CD4-positive, alpha-beta T cell (primary cell): ENCODE measurements at regions not wholly inside any gene's neighbourhood (a gene's known extent, or its start where the extent isn't known, plus 50 kb on each side); places are given as distances from the start of the nearest gene placed in this dataset.

ENCODE experiments used
- ATAC-seq: fragments of 200-7000 bp; cut with Tn5 transposase; one replicate; pipeline ENCODE4 v1.10.0; 2022; ENCODE audit warnings: mild to moderate bottlenecking; ENCODE audit not compliant: poor library complexity
- CTCF ChIA-PET: fragments of 350-600 bp; sonication (Branson Sonifier 250); formaldehyde crosslinking; loops from one replicate; lab custom pipeline; 2021; ENCODE audit warnings: antibody characterized with exemption, inconsistent platforms; lab: Charles Lee
- POLR2A ChIA-PET: fragments of 350-600 bp; sonication (Branson Sonifier 250); formaldehyde crosslinking; loops from one replicate; lab custom pipeline; 2021; ENCODE audit warnings: antibody characterized with exemption, inconsistent platforms; lab: Charles Lee
- DNase-seq, 14 experiments: peaks; one replicate each; pipeline ENCODE4 v3.0.0-alpha.2; 2013 to 2020; ENCODE audit warnings: mixed read lengths in 2 of 14
- H3K27ac ChIP-seq, 2 donors: one replicate each; pipeline versions ENCODE4 v1.5.1 to v1.7.0; 2013; ENCODE audit warnings: low read length in 2 of 2, low read depth in 1 of 2, mild to moderate bottlenecking in 1 of 2
- H3K27me3 ChIP-seq, 2 experiments: 1 replicate in 1 of 2; 2 replicates in 1 of 2; pipeline versions ENCODE4 v1.6.1 to v1.7.0; 2013; ENCODE audit warnings: low read length in 2 of 2, control low read depth in 1 of 2, mild to moderate bottlenecking in 1 of 2, moderate library complexity in 1 of 2; ENCODE audit not compliant: insufficient read depth in 2 of 2, control insufficient read depth in 1 of 2
- H3K36me3 ChIP-seq: one replicate; pipeline ENCODE4 v1.6.1; 2013; ENCODE audit warnings: low read length, control low read depth; ENCODE audit not compliant: insufficient read depth
- H3K4me1 ChIP-seq: one replicate; pipeline ENCODE4 v1.6.1; 2013; ENCODE audit warnings: low read length, control low read depth; ENCODE audit not compliant: insufficient read depth
- H3K4me3 ChIP-seq: one replicate; pipeline ENCODE4 v1.5.1; 2013; ENCODE audit warnings: mild to moderate bottlenecking, low read length, moderate library complexity
- H3K9me3 ChIP-seq, 2 experiments: 1 replicate in 1 of 2; 2 replicates in 1 of 2; pipeline versions ENCODE4 v1.6.1 to v1.7.0; 2013; ENCODE audit warnings: low read length in 2 of 2, mild to moderate bottlenecking in 2 of 2, control low read depth in 1 of 2, moderate library complexity in 1 of 2; ENCODE audit not compliant: control insufficient read depth in 1 of 2, insufficient read depth in 1 of 2
- H3K27ac Mint-ChIP-seq: one replicate; pipeline ENCODE4 v1.8.0; 2020; ENCODE audit warnings: mixed read lengths
- H3K27me3 Mint-ChIP-seq: one replicate; pipeline ENCODE4 v1.8.0; 2021; ENCODE audit warnings: mixed read lengths
- H3K36me3 Mint-ChIP-seq: one replicate; pipeline ENCODE4 v1.8.0; 2021; ENCODE audit warnings: low read depth, mixed read lengths
- H3K4me1 Mint-ChIP-seq: one replicate; pipeline ENCODE4 v1.8.0; 2021; ENCODE audit warnings: low read depth, mixed read lengths
- H3K4me3 Mint-ChIP-seq: one replicate; pipeline ENCODE4 v1.8.0; 2020; ENCODE audit warnings: mild to moderate bottlenecking, mixed read lengths
- H3K9me3 Mint-ChIP-seq: one replicate; pipeline ENCODE4 v1.8.0; 2020; ENCODE audit warnings: mixed read lengths
- CTCF ChIP-seq: fragments of 200-600 bp; IDR thresholded peaks from one replicate; pipeline ENCODE4 v1.8.0; 2022; ENCODE audit warnings: antibody characterized with exemption, mild to moderate bottlenecking
- intact Hi-C, 2 experiments: fragments of 100-400 bp; cut with DNase I in 1 of 2; cut with micrococcal nuclease in 1 of 2; formaldehyde crosslinking; loops; one replicate each; pipeline versions ENCODE4 v1.15.1 to v1.9.0; 2023 to 2025; cut with DNase I, micrococcal nuclease

- no peak overlapping the region for H3K27ac ChIP-seq
- Mint-ChIP-seq H3K4me1 (no peaks in the 10 kb centered on the region), H3K9me3 (peaks cover 6% of the 10 kb centered on the region), H3K27ac (no peak overlapping the region), H3K36me3 (no peaks in the 10 kb centered on the region), H3K27me3 (no peaks in the 10 kb centered on the region), H3K4me3 (no peak overlapping the region)
- intact Hi-C loops: no loop called here
- H3K27me3 ChIP-seq: no peaks in the 10 kb centered on the region
- H3K36me3 ChIP-seq: no peaks in the 10 kb centered on the region
- ChIA-PET CTCF (no interaction called here), POLR2A (no interaction called here)
- no peak for ATAC-seq
- H3K9me3 ChIP-seq: peaks cover 0 to 4% of the 10 kb centered on the region in 2 experiments
- TF ChIP-seq CTCF: no peak
- no peak for DNase-seq
- H3K4me3 ChIP-seq: no peak overlapping the region
- H3K4me1 ChIP-seq: no peaks in the 10 kb centered on the region
These were observed 2099.8 kb downstream of the MRPL39 start for GRCh38 chr21:23507501-23507900.

- ChIA-PET CTCF (no interaction called here), POLR2A (no interaction called here)
- no peak overlapping the region for H3K27ac ChIP-seq
- DNase-seq (no peak), ATAC-seq (no peak)
- intact Hi-C loops: no loop called here
- no peaks in the 10 kb centered on the region for H3K4me1 ChIP-seq
- peaks cover 0 to 5% of the 10 kb centered on the region in 2 experiments for H3K9me3 ChIP-seq
- H3K36me3 ChIP-seq: no peaks in the 10 kb centered on the region
- H3K4me3 ChIP-seq: no peak overlapping the region
- Mint-ChIP-seq H3K4me1 (no peaks in the 10 kb centered on the region), H3K27me3 (no peaks in the 10 kb centered on the region), H3K9me3 (peaks cover 9% of the 10 kb centered on the region), H3K36me3 (no peaks in the 10 kb centered on the region), H3K4me3 (no peak overlapping the region), H3K27ac (no peak overlapping the region)
- H3K27me3 ChIP-seq: no peaks in the 10 kb centered on the region
- no peak for TF ChIP-seq CTCF
These were observed 2110.6 kb downstream of the MRPL39 start for GRCh38 chr21:23496729-23497128.

- DNase-seq: no peak
- CTCF ChIA-PET: interaction anchor here (0.8 kb wide), 1 partner anchor 10 kb away, joined by 3 read pairs; no protein-coding TSS in a partner anchor
- no peak overlapping the region for H3K27ac Mint-ChIP-seq
- ATAC-seq: no peak
- no peaks in the 10 kb centered on the region for H3K36me3 Mint-ChIP-seq
- H3K4me3 ChIP-seq: no peak overlapping the region
- H3K9me3 Mint-ChIP-seq: no peaks in the 10 kb centered on the region
- no peaks in the 10 kb centered on the region for H3K4me1 Mint-ChIP-seq
- no peaks in the 10 kb centered on the region for H3K27me3 Mint-ChIP-seq
- H3K36me3 ChIP-seq: no peaks in the 10 kb centered on the region
- H3K4me1 ChIP-seq: no peaks in the 10 kb centered on the region
- no peak overlapping the region for H3K27ac ChIP-seq
- H3K27me3 ChIP-seq: no peaks in the 10 kb centered on the region
- intact Hi-C loops: no loop called here
- TF ChIP-seq CTCF: no peak
- POLR2A ChIA-PET: no interaction called here
- no peak overlapping the region for H3K4me3 Mint-ChIP-seq
- peaks cover 0 to 9% of the 10 kb centered on the region in 2 experiments for H3K9me3 ChIP-seq
These were observed 2119.0 kb downstream of the MRPL39 start for GRCh38 chr21:23488245-23488644.
